Mesendoderm (in vitro differentiated cells): ENCODE measurements at regions not wholly inside any gene's neighbourhood (a gene's known extent, or its start where the extent isn't known, plus 50 kb on each side); places are given as distances from the start of the nearest gene placed in this dataset.

Experiments used
- DNase-seq: peaks from one replicate; pipeline ENCODE4 v3.0.0; 2013
- H2AK5ac ChIP-seq: 2 replicates; pipeline ENCODE4 v1.6.1; 2013; ENCODE audit warnings: low read length, inconsistent platforms
- H2BK120ac ChIP-seq: 2 replicates; pipeline ENCODE4 v1.6.1; 2013; ENCODE audit warnings: low read depth, mild to moderate bottlenecking, low read length, moderate library complexity, mixed read lengths
- H2BK15ac ChIP-seq: replicated peaks from 2 replicates; pipeline ENCODE4 v1.6.1; 2013; ENCODE audit warnings: low read depth, mild to moderate bottlenecking, moderate library complexity
- H2BK5ac ChIP-seq: 2 replicates; pipeline ENCODE4 v1.6.1; 2013; ENCODE audit warnings: low read length, inconsistent platforms
- H3K18ac ChIP-seq: 2 replicates; pipeline ENCODE4 v1.6.1; 2013; ENCODE audit warnings: mild to moderate bottlenecking, low read length, mixed read lengths
- H3K23ac ChIP-seq: one replicate; pipeline ENCODE4 v1.6.1; 2013; ENCODE audit warnings: low read length
- H3K27ac ChIP-seq: 2 replicates; pipeline ENCODE4 v1.5.1; 2013; ENCODE audit warnings: low read depth, mild to moderate bottlenecking, inconsistent platforms, low read length, moderate library complexity
- H3K27me3 ChIP-seq: 2 replicates; pipeline ENCODE4 v1.6.1; 2013; ENCODE audit warnings: low read length, control low read depth, mild to moderate bottlenecking, inconsistent platforms; ENCODE audit not compliant: insufficient read depth, poor library complexity
- H3K36me3 ChIP-seq: 2 replicates; pipeline ENCODE4 v1.6.1; 2013; ENCODE audit warnings: low read length, inconsistent platforms; ENCODE audit not compliant: control insufficient read depth, insufficient read depth
- H3K4ac ChIP-seq: one replicate; pipeline ENCODE4 v1.6.1; 2013; ENCODE audit warnings: low read depth, mild to moderate bottlenecking, low read length, moderate library complexity
- H3K4me1 ChIP-seq: 2 replicates; pipeline ENCODE4 v1.6.1; 2013; ENCODE audit warnings: low read depth, low read length, inconsistent platforms; ENCODE audit not compliant: control insufficient read depth
- H3K4me2 ChIP-seq: 2 replicates; pipeline ENCODE4 v1.6.1; 2013; ENCODE audit warnings: low read length
- H3K4me3 ChIP-seq: 2 replicates; pipeline ENCODE4 v1.5.1; 2013; ENCODE audit warnings: mild to moderate bottlenecking, low read length
- H3K56ac ChIP-seq: one replicate; pipeline ENCODE4 v1.6.1; 2013; ENCODE audit warnings: low read length
- H3K79me1 ChIP-seq: 2 replicates; pipeline ENCODE4 v1.6.1; 2013; ENCODE audit warnings: low read length, inconsistent platforms
- H3K79me2 ChIP-seq: 2 replicates; pipeline ENCODE4 v1.6.1; 2013; ENCODE audit warnings: mild to moderate bottlenecking, low read length; ENCODE audit not compliant: control insufficient read depth, insufficient read depth
- H3K9ac ChIP-seq: 2 replicates; pipeline ENCODE4 v1.6.1; 2013; ENCODE audit warnings: low read length, inconsistent platforms
- H4K5ac ChIP-seq: one replicate; pipeline ENCODE4 v1.6.1; 2013; ENCODE audit warnings: low read length
- H4K8ac ChIP-seq: one replicate; pipeline ENCODE4 v1.6.1; 2013; ENCODE audit warnings: low read depth, mild to moderate bottlenecking, control low read depth, low read length, moderate library complexity
- WGBS: extraction: QIAGEN DNeasy Blood & Tissue Kit; methylation state at CpG from one replicate; pipeline ENCODE4 v1.1.7; 2013; ENCODE audit warnings: low lambda C conversion rate, missing lambda C conversion rate; ENCODE audit not compliant: insufficient coverage; ENCODE audit errors: extremely low coverage; 5-methylcytosine and 5-hydroxymethylcytosine counted together

DNA sequence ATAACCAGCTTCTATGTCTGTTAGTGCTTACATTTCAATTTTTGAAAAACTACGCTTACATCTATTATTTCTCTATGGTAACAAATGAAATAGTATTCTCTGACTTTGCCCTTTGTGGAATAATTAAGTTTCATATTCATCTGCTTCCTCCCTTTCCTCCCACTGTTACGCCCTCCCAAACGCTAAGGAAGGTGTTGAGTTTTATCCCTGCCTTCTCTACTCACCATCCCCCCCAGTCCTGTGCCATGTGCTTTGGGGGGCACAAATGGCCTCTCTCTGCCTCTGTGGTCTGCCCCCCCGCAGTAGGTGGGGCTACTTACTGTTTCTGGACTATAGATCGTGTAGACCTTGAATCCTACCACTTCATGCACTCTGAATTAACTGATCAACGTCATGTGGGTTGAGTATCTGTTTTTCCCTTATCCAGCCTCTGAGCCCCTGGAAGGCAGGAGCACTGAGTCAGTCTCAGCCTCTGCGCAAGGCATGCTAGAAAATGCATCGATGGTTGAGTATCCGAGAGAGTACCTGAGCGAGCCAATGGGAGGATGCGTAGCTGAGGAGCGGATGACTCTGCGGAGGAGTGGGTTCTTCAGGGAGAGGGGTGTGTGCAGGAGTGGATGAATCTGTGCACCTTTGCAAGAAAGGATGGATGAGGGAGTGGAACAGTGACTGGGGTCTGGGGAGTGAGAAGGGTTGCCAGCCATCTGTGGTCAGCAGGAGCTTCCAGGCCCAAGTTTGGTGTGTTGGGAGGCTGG, 114.5 kb upstream of the RTL1 start:
- Histone ChIP-seq H2BK5ac (no peak overlapping the region), H3K36me3 (no peaks in the 10 kb centered on the region), H2BK120ac (no peak overlapping the region), H3K27me3 (no peaks in the 10 kb centered on the region), H3K18ac (no peak overlapping the region), H3K79me1 (no peaks in the 10 kb centered on the region), H3K56ac (no peak overlapping the region), H2AK5ac (no peak overlapping the region), H3K4me1 (no peaks in the 10 kb centered on the region), H3K23ac (no peak overlapping the region), H2BK15ac (no peak overlapping the region), H4K8ac (no peak overlapping the region), H4K5ac (no peak overlapping the region), H3K4ac (no peak overlapping the region), H3K4me3 (no peak overlapping the region), H3K9ac (no peak overlapping the region), H3K27ac (no peak overlapping the region), H3K4me2 (no peak overlapping the region), H3K79me2 (no peaks in the 10 kb centered on the region)
- WGBS = no CpG with 5 or more reads among the region's 13 CpGs
- no peak for DNase-seq

DNA sequence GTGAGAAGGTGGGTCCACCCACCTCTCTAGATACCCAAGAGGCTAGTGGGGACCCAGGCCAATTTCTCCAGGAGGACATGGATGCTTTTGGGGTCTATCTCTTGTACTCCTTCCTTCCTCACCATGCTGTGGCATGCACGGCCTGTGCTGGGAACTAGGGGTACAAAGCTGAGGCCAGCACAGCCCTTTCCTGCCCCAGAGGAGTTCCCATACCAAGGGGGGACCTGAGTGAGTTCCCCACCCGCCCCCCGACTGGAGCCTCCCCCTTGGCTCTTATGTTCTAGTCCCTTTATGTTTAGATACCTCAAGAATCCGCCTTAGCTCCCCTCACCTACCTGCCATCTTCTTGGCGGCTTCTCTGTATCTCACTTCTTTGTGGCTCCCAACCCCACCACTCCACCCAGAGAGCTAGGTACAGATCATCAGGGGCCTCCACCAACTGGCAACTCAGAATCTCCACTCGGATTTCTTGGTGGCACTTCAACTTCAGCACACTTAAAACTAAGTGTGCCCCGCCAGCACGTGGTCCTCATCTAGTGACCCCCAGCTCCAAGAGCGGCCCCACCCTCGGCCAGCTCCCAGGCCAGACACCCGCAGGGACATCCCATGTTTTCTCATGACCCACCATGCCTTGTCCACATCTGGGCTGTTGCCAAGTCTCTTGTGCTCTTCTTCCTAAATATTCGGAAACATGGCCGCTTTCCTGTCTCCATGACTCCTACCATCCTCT, 115.2 kb upstream of the RTL1 start:
- no peak overlapping the region for H2BK15ac ChIP-seq
- H3K9ac ChIP-seq = no peak overlapping the region
- H3K18ac ChIP-seq = no peak overlapping the region
- no peak overlapping the region for H4K8ac ChIP-seq
- WGBS = no CpG with 5 or more reads among the region's 13 CpGs
- H4K5ac ChIP-seq = no peak overlapping the region
- no peak overlapping the region for H2BK120ac ChIP-seq
- H3K56ac ChIP-seq = no peak overlapping the region
- H2AK5ac ChIP-seq = no peak overlapping the region
- no peaks in the 10 kb centered on the region for H3K4me1 ChIP-seq
- H3K4me3 ChIP-seq = no peak overlapping the region
- no peak overlapping the region for H3K4me2 ChIP-seq
- no peak overlapping the region for H2BK5ac ChIP-seq
- H3K79me2 ChIP-seq = no peaks in the 10 kb centered on the region
- H3K27me3 ChIP-seq = no peaks in the 10 kb centered on the region
- H3K4ac ChIP-seq = no peak overlapping the region
- H3K23ac ChIP-seq = no peak overlapping the region
- no peak for DNase-seq
- no peaks in the 10 kb centered on the region for H3K36me3 ChIP-seq
- H3K79me1 ChIP-seq = no peaks in the 10 kb centered on the region
- H3K27ac ChIP-seq = no peak overlapping the region

DNA sequence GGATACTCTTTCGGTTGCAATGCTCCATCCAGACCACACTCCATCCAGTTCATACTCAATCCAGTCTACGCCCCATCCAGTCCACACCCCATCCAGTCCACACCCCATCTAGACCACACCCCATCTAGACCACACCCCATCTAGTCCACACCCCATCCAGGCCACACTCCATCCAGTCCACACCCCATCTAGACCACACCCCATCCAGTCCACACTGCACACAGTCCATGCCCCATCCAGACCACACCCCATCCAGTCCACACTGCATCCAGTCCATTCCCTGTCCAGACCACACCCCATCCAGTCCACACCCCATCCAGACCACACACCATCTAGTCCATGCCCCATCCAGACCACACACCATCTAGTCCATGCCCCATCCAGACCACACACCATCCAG, 116.0 kb upstream of the RTL1 start:
- Histone ChIP-seq H3K4me2 (no peak overlapping the region), H3K27ac (no peak overlapping the region), H3K4ac (no peak overlapping the region), H2AK5ac (no peak overlapping the region), H2BK15ac (no peak overlapping the region), H2BK5ac (no peak overlapping the region), H2BK120ac (no peak overlapping the region), H4K8ac (no peak overlapping the region), H3K4me1 (no peaks in the 10 kb centered on the region), H3K79me1 (no peaks in the 10 kb centered on the region), H3K79me2 (no peaks in the 10 kb centered on the region), H3K18ac (no peak overlapping the region), H3K36me3 (no peaks in the 10 kb centered on the region), H4K5ac (no peak overlapping the region), H3K9ac (no peak overlapping the region), H3K27me3 (no peaks in the 10 kb centered on the region), H3K56ac (no peak overlapping the region), H3K23ac (no peak overlapping the region), H3K4me3 (no peak overlapping the region)
- DNase-seq = no peak
- WGBS = no CpG with 5 or more reads among the region's 2 CpGs

DNA sequence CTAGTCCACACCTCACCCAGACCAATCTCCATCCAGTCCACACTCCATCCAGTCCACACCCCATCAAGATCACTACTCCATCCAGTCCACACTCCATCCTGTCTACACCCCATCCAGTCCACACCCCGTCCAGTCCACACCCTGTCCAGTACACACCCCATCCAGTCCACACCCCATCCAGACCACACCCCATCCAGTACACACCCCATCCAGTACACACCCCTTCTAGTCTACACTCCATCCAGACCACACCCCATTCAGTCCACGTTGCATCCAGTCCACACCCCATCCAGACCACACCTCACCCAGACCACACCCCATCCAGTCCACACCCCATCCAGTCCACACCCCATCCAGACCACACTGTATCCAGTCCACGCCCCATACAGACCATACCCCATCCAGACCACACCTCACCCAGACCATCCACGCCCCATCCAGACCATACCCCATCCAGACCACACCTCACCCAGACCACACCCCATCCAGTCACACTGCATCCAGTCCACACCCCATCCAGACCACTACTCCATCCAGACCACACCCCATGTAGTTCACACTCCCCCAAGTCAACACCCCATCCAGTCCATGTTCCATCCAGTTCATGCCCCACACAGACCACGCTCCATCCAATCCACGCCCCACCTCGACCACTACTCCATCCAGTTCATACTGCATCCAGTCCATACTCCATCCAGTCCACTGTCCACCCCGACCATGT, 116.6 kb upstream of the RTL1 start:
- no peaks in the 10 kb centered on the region for H3K79me1 ChIP-seq
- no peak overlapping the region for H4K5ac ChIP-seq
- H3K4me1 ChIP-seq = no peaks in the 10 kb centered on the region
- H3K18ac ChIP-seq = no peak overlapping the region
- no peak overlapping the region for H3K9ac ChIP-seq
- H3K27ac ChIP-seq = no peak overlapping the region
- H2AK5ac ChIP-seq = no peak overlapping the region
- no peaks in the 10 kb centered on the region for H3K79me2 ChIP-seq
- no peak overlapping the region for H2BK5ac ChIP-seq
- no peak overlapping the region for H3K56ac ChIP-seq
- H3K4me2 ChIP-seq = no peak overlapping the region
- WGBS = no CpG with 5 or more reads among the region's 8 CpGs
- no peaks in the 10 kb centered on the region for H3K27me3 ChIP-seq
- H3K36me3 ChIP-seq = no peaks in the 10 kb centered on the region
- H3K4ac ChIP-seq = no peak overlapping the region
- DNase-seq = no peak
- no peak overlapping the region for H2BK15ac ChIP-seq
- no peak overlapping the region for H3K4me3 ChIP-seq
- no peak overlapping the region for H3K23ac ChIP-seq
- H2BK120ac ChIP-seq = no peak overlapping the region
- no peak overlapping the region for H4K8ac ChIP-seq

GRCh38 chr14:101020834-101021370, 117.4 kb upstream of the RTL1 start:
- Histone ChIP-seq H3K4me3 (no peak overlapping the region), H2BK5ac (no peak overlapping the region), H3K4me1 (no peaks in the 10 kb centered on the region), H2BK120ac (no peak overlapping the region), H3K56ac (no peak overlapping the region), H3K27me3 (no peaks in the 10 kb centered on the region), H2AK5ac (no peak overlapping the region), H2BK15ac (no peak overlapping the region), H3K23ac (no peak overlapping the region), H3K9ac (no peak overlapping the region), H3K4ac (no peak overlapping the region), H3K79me1 (no peaks in the 10 kb centered on the region), H3K18ac (no peak overlapping the region), H3K4me2 (no peak overlapping the region), H3K79me2 (no peaks in the 10 kb centered on the region), H4K5ac (no peak overlapping the region), H3K36me3 (no peaks in the 10 kb centered on the region), H4K8ac (no peak overlapping the region), H3K27ac (no peak overlapping the region)
- no peak for DNase-seq
- WGBS = no CpG with 5 or more reads among the region's 7 CpGs
